Activated T-cell treated with anti-CD3 and anti-CD28 coated beads, Interleukin-2, amount 50 U/mL, for 4 hours (primary cell): ENCODE measurements at regions not wholly inside any gene's neighbourhood (a gene's known extent, or its start where the extent isn't known, plus 50 kb on each side); places are given as distances from the start of the nearest gene placed in this dataset.
A peak's percentile ranks its signal among the peaks of the same experiment; 100 is the strongest.

ENCODE experiments used
- ATAC-seq, 2 donors: fragments of 200-7000 bp; cut with Tn5 transposase; one replicate each; pipeline ENCODE4 v1.10.0; 2021
- DNase-seq: peaks from one replicate; pipeline ENCODE4 v3.0.0-alpha.2; 2020
- H3K27me3 Mint-ChIP-seq: one replicate; pipeline ENCODE4 v1.8.0; 2021; ENCODE audit warnings: low read depth, mixed read lengths
- H3K36me3 Mint-ChIP-seq: one replicate; pipeline ENCODE4 v1.8.0; 2022; ENCODE audit warnings: mixed read lengths; ENCODE audit not compliant: insufficient read depth
- H3K4me1 Mint-ChIP-seq: one replicate; pipeline ENCODE4 v1.8.0; 2021; ENCODE audit warnings: low read depth, mixed read lengths
- H3K4me3 Mint-ChIP-seq: one replicate; pipeline ENCODE4 v1.8.0; 2021; ENCODE audit warnings: mild to moderate bottlenecking, moderate library complexity, mixed read lengths
- H3K9me3 Mint-ChIP-seq: one replicate; pipeline ENCODE4 v1.8.0; 2021; ENCODE audit warnings: mixed read lengths

DNA sequence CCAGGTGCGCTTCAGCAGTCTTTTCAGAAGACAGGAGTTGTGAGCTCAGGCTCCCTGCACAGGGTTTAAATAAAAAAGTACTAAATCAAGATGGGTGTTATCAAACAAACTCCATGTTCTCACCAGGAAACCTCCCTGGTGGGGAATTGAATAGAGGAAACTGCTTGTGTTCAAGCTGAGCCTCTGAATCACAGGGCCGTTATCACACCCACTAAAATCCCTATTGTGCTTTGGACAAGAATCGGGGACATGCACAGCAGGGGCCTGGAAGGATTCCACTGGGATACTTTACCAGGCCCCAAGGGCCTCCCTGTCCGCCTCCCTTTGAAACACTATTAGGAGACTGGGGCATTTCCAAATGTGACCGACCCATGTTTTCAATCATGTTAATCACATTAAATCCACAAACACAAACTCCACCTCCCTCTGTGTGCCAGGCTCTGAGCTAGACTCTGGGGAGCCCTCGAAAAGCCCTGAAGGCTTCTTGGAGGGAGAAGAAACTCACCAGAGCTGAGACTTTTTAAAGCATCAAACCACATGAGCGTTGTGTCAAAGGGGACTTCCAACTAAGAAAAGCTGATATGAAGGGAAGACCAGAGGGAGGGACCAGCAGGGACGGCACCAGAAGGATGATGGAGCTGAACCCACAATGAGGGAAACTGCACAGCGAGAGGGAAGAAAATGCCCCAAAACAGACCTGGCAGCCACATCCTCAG is 458.7 kb upstream of the ID2 start:
- ATAC-seq (no peak), DNase-seq (no peak)
- Mint-ChIP-seq H3K4me1 (no peaks in the 10 kb centered on the region), H3K4me3 (no peak overlapping the region), H3K36me3 (no peaks in the 10 kb centered on the region), H3K9me3 (no peaks in the 10 kb centered on the region), H3K27me3 (peaks cover 2% of the 10 kb centered on the region)

DNA sequence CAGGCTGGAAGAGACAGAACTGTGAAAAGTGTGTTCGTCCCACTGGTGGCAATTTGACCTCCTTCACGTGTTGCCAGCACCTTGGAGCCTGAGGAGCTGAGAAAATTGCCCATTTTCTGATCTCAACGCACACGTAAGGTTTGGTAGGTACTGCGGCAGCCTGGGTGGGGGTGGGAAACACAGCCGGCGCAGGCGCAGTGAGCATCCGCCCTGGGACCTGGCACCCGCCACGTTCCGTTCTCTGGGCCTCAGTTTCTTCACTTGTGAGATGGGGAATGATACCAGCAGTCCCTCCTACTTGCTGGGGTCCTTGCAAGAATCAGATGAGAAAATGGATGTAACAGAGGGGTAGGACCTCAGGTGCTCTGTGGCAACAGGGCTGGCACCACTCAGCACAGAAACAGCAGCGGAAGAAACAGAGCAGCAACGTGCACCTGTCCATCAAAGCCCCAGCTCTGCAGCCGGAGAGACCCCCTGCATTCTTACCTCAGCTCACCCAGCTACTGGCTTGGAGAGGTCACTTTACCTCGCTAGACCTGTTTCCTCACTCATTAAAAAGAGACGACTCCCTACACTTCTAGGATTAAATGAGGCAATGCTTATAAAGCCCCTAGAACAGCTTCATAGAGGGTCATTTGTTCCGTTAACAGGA is 458.0 kb upstream of the ID2 start:
- no peak for DNase-seq
- Mint-ChIP-seq H3K4me3 (no peak overlapping the region), H3K4me1 (no peaks in the 10 kb centered on the region), H3K27me3 (no peaks in the 10 kb centered on the region), H3K9me3 (no peaks in the 10 kb centered on the region), H3K36me3 (no peaks in the 10 kb centered on the region)
- ATAC-seq: no peak

DNA sequence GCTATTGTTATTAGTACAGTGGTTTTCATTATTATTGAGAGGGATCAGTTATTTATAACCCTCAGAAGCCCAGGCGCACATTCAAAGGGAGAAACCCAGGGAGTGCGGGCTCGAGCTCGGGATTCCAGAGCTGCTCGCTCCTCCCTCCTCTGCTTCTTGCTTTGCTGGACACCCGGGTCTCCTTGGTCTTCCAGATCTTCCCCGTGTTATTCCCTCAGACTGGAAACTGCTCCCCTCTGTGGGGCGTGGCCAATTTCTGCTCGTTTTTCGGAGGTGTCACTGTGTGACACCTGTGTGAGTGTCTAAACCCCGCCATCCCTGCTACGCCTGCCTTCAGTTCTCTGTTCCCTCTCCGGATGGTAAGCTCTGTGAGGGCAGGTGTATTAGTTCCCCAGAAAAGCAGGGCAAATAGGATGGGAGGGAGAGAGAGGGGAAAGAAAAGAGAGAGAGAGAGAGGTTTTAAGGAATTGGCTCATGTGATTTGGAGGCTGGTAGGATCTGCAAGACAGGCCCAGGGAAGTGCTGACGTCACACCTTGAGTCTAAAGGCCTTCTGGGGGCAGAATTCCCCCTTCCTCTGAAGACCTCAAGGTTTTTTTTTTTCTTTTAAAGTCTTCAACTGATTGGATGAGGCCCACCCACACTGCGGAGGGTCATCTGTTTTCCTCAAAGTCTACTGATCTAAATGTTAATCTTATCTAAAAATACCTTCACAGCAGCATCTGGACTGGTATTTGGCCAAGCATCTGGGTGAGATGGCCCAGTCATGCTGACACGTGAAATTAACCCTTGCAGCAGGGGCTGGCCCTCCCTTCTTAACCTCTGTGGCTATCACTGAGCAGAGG is 457.3 kb upstream of the ID2 start:
- Mint-ChIP-seq H3K36me3 (no peaks in the 10 kb centered on the region), H3K27me3 (no peaks in the 10 kb centered on the region), H3K9me3 (no peaks in the 10 kb centered on the region), H3K4me1 (peaks cover 5% of the 10 kb centered on the region), H3K4me3 (no peak overlapping the region)
- no peak for DNase-seq
- ATAC-seq: no peak

DNA sequence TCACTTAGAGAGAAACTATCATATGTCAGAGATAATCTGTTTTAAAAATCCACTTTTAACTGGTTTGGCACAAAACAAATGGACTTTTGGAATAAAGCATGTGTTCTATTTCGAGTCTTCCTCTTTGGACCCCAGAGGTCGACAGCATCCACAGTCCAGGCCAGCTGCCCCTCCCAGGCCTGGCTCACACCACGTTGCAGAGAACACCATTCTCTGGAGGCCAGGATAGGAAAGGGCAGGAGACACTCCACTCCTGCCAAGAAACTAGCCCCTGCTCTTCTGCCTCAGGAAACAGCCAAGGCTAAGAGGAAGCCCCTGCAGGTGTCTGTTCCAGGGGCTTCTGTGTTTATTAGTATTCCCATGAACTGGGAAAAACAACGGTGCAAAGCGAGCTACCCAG is 456.6 kb upstream of the ID2 start:
- peaks cover 10% of the 10 kb centered on the region for H3K4me1 Mint-ChIP-seq
- no peaks in the 10 kb centered on the region for H3K27me3 Mint-ChIP-seq
- H3K9me3 Mint-ChIP-seq: no peaks in the 10 kb centered on the region
- no peak overlapping the region for H3K4me3 Mint-ChIP-seq
- no peak for ATAC-seq
- no peaks in the 10 kb centered on the region for H3K36me3 Mint-ChIP-seq
- DNase-seq: no peak

DNA sequence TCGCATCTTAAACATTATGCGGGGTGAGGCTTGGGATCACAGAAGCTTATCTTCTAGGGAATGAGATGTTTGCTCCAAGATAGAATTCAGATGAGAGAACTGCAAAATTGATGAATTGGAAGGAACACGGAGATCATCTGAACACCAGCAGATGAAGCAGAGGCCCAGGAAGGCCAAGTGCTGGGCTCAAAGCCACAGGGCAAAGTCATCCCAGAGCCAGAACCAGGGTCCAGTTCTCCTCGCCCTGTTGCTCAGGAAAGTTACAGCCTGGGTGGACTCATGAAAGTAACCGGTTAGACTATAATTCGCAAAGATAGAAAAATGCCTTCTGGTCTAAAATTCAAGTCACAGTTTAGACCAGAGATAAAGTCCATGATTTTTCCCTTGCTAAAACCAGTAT is 456.1 kb upstream of the ID2 start:
- no peak for DNase-seq
- no peak for ATAC-seq
- no peaks in the 10 kb centered on the region for H3K27me3 Mint-ChIP-seq
- H3K36me3 Mint-ChIP-seq: no peaks in the 10 kb centered on the region
- peaks cover 10% of the 10 kb centered on the region for H3K4me1 Mint-ChIP-seq
- H3K4me3 Mint-ChIP-seq: no peak overlapping the region
- no peaks in the 10 kb centered on the region for H3K9me3 Mint-ChIP-seq

DNA sequence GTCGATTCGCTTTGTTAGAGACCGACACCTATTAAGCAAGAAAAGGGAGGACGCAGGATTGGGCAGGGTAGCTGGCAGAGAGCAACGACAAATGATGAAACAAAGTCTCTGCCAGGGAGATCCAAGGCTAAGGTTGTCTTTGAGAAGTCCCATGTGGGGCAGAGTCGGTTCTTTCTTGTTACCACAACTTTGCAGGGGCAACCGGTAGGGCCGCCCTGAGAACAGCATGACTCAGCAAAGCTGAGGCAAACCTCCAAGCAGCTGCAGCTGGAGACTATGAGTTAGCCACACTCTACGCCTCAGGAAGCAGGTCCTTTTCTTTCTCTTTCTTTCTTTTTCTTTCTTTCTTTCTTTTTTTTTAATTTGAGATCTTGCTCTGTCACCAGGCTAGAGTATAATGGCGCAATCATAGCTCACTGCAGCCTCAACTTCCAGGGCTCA is 452.3 kb upstream of the ID2 start:
- H3K4me1 Mint-ChIP-seq: peaks cover 10% of the 10 kb centered on the region
- no peaks in the 10 kb centered on the region for H3K27me3 Mint-ChIP-seq
- H3K4me3 Mint-ChIP-seq: no peak overlapping the region
- peak; percentile 88 for ATAC-seq
- no peaks in the 10 kb centered on the region for H3K36me3 Mint-ChIP-seq
- DNase-seq: peak; percentile 19
- H3K9me3 Mint-ChIP-seq: no peaks in the 10 kb centered on the region

DNA sequence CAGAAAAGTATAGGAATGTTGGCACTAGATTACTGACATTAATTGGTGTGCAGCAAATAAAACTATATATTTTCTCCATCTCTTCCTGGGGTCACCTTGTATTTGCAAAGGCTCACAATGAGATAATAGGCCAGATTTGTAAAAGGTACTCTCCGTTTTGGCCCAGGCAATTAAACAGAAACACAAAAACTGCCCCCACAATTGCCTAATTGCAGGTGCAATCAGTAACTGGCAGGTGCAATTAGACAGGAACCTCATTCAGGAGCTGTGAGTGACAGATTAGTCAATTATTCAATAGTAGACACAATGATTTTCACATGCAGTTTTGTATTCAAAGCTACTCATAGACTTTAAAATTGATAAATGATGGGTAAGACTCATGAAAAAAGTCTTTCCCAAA is 451.4 kb upstream of the ID2 start:
- Mint-ChIP-seq H3K9me3 (no peaks in the 10 kb centered on the region), H3K27me3 (no peaks in the 10 kb centered on the region), H3K4me3 (no peak overlapping the region), H3K36me3 (no peaks in the 10 kb centered on the region), H3K4me1 (peaks cover 15% of the 10 kb centered on the region)
- DNase-seq (no peak), ATAC-seq (no peak)

DNA sequence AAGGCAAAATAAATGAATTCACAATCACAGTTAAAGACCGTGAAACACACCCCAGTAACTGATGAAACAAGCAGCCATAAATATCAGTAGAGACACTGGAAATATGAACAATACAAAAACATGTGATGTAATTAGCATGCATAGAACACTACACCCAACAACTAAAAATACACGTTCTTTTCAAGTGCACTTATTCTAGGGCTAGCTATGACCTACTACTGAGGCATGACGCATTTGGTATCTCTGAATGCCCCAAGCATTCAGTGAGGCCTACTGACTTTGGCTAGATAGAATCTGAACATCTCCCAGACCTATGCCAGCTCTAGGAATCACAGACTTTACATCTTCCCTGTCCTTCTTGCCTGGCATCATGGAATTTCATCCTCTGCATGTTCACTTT is 450.0 kb upstream of the ID2 start:
- H3K36me3 Mint-ChIP-seq: no peaks in the 10 kb centered on the region
- H3K4me3 Mint-ChIP-seq: no peak overlapping the region
- no peak for DNase-seq
- no peaks in the 10 kb centered on the region for H3K9me3 Mint-ChIP-seq
- no peaks in the 10 kb centered on the region for H3K27me3 Mint-ChIP-seq
- no peak for ATAC-seq
- peaks cover 15% of the 10 kb centered on the region for H3K4me1 Mint-ChIP-seq

DNA sequence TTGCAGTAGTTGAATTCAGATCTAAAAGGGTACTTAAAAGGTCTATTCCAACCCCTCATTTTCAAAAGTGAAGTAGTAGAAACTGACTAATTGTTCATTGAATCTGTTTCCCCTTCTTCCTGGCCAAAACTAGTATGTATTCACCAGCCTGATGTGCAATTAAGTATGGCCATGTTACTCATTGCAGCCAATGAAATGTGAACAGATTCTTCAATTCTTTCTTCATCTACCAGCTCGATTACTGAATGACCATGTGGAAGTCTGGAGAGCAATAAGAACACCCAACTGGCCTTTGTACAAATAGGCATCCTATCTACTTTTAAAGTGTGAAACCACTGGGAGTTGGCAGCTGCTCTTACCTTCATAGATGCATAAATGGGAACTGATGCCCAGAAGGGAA is 449.0 kb upstream of the ID2 start:
- DNase-seq (no peak), ATAC-seq (no peak)
- Mint-ChIP-seq H3K4me3 (no peak overlapping the region), H3K4me1 (peaks cover 15% of the 10 kb centered on the region), H3K36me3 (no peaks in the 10 kb centered on the region), H3K27me3 (peaks cover under 1% of the 10 kb centered on the region), H3K9me3 (no peaks in the 10 kb centered on the region)

DNA sequence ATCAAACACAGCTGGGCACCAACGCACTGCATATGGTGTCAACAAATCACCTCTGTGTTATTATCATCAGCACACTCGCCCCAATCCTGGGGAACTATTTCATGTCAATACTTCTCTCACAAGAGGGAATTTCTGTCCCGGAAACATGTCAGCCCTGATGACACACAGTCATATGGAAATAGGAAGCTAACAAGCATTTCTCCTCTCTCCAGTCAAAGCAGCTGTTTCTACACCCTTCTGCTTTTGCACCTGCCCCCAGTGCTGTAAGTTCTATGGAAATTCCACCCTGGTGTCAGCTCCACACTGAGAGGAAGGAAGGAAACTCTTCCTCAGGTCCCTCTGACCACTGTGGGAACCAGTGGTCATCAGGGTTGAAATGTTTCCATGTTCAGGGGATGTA is 447.6 kb upstream of the ID2 start:
- Mint-ChIP-seq H3K9me3 (no peaks in the 10 kb centered on the region), H3K4me3 (no peak overlapping the region), H3K4me1 (peaks cover 20% of the 10 kb centered on the region), H3K27me3 (peaks cover 2% of the 10 kb centered on the region), H3K36me3 (no peaks in the 10 kb centered on the region)
- ATAC-seq: no peak
- no peak for DNase-seq

DNA sequence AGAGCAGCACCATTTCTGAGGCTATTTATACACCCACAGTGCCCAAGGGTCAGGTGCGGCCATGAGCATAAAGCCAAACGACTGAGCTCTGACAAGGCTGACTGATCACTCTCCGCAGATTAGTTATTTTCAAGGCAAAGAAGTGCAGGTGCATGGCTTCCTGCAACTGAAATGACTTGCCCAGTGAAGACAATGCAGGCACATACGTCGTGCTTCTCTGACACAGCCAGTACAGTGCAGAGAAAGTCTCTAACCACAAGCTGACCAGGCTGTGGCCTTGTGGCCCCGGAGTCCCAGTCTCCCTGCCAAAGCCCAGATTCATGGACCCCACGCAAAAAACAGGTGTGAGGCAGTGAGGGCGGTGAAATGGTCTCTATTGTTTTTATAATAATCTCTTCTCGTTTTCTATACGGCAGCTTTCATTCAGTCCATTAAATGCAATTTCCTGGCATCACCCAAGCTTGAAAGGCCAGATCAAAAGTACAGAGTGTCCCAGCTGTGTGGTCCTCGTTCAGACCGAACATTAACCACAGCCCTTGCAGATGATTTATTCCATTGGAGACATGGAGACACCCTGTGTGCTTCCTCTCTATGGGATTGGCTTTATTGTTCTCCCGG is 447.0 kb upstream of the ID2 start:
- peaks cover 19% of the 10 kb centered on the region for H3K4me1 Mint-ChIP-seq
- DNase-seq (no peak), ATAC-seq (no peak)
- H3K4me3 Mint-ChIP-seq: no peak overlapping the region
- no peaks in the 10 kb centered on the region for H3K9me3 Mint-ChIP-seq
- peaks cover 2% of the 10 kb centered on the region for H3K27me3 Mint-ChIP-seq
- H3K36me3 Mint-ChIP-seq: no peaks in the 10 kb centered on the region

DNA sequence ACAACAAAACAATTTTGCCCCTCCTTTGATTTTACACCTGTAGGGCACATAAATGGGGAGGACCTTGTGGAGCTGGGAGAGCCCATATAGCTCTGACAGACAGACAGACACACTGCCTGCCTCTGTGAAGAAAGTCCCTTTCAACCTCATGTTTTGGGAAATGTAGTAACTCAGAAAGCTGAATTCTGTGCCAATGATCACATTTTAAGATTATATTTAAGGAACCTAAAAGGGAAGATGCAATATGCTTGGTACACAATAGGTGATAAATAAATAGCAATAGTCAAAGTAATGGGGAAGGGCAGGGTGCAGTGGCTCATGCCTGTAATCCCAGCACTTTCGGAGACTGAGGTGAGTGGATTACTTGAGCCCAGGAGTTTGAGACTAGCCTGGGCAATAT is 446.4 kb upstream of the ID2 start:
- DNase-seq: no peak
- no peak overlapping the region for H3K4me3 Mint-ChIP-seq
- ATAC-seq: no peak
- H3K36me3 Mint-ChIP-seq: no peaks in the 10 kb centered on the region
- peaks cover 21% of the 10 kb centered on the region for H3K4me1 Mint-ChIP-seq
- no peaks in the 10 kb centered on the region for H3K9me3 Mint-ChIP-seq
- peaks cover 2% of the 10 kb centered on the region for H3K27me3 Mint-ChIP-seq

DNA sequence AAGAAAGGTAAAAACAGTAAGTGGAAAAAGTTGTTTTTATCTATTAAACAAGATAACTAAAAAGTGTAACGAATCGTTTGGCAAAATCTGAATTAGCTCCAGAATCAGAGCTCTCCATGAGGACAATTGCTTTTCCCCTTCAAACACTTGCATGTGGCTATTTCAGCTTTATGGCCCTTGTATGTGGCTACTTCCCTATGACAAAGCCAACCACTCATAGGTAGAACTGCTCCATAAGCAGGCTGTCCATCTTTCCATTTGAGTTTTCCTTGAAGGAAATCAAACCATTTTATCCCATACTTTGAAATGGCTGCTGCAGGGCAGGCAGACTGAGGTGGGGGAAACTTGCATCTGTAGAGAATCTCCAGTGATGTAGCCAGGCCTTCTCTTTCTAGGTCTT is 445.5 kb upstream of the ID2 start:
- Mint-ChIP-seq H3K9me3 (no peaks in the 10 kb centered on the region), H3K27me3 (peaks cover 2% of the 10 kb centered on the region), H3K4me3 (no peak overlapping the region), H3K4me1 (peaks cover 21% of the 10 kb centered on the region), H3K36me3 (no peaks in the 10 kb centered on the region)
- ATAC-seq: no peak
- DNase-seq: no peak

DNA sequence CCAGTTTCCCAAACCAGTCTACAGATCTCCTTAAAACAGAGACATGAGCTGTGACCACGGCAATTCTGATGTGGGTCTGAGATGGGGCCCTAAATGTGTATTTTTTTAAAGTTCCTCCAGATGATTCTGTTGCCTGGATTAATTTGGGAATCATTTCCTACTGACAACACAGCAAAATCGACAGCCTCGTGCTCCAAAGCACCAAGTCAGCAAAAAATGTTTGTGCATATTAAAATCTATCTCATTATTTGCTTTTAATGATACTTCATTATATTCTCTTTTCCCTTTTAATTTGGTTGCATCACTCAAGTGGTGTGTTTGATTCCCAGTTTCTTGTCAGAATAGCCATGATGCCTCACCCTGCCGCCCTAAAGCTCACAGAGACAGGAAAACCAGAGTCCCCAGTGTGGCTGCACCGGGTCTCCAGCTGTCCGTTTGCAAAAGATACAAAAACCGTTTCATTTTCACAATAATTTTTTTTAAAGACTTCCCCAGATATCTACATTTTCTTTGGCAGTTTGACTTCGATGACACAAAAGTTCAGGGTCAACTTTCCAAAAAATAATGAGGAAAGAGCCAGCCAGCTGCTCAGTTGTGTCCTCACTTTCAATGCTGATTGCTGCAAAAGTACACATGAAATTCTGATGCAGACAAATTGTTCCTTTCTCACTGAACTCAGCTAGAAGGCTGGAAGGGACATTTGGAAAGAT is 443.2 kb upstream of the ID2 start:
- DNase-seq (no peak), ATAC-seq (no peak)
- H3K36me3 Mint-ChIP-seq: peaks cover 5% of the 10 kb centered on the region
- H3K9me3 Mint-ChIP-seq: peaks cover 5% of the 10 kb centered on the region
- H3K27me3 Mint-ChIP-seq: peaks cover 2% of the 10 kb centered on the region
- peaks cover 21% of the 10 kb centered on the region for H3K4me1 Mint-ChIP-seq
- no peak overlapping the region for H3K4me3 Mint-ChIP-seq
